ENCODE measurements at regions not wholly inside any gene's neighbourhood (a gene's known extent, or its start where the extent isn't known, plus 50 kb on each side); places are given as distances from the start of the nearest gene placed in this dataset.
A peak's percentile ranks its signal among the peaks of the same experiment; 100 is the strongest.

- intact Hi-C loops (cut with micrococcal nuclease) = no loop called here
- Histone ChIP-seq H3K27ac (replicated peaks) (no peak overlapping the region), H3K9me3 (replicated peaks) (peaks cover 26% of the 10 kb centered on the region), H3K27me3 (ENCODE audit: low read depth) (no peaks in the 10 kb centered on the region), H3K4me1 (no peaks in the 10 kb centered on the region), H3K36me3 (no peaks in the 10 kb centered on the region), H3K4me3 (no peak overlapping the region)
- TF ChIP-seq CTCF (IDR thresholded peaks at IDR 0.05; ENCODE audit: borderline replicate concordance) = no peak
- DNase-seq = no peak
Observed at GRCh38 chr5:16013334-16014065, 166.1 kb downstream of the MARCHF11 start.

DNA sequence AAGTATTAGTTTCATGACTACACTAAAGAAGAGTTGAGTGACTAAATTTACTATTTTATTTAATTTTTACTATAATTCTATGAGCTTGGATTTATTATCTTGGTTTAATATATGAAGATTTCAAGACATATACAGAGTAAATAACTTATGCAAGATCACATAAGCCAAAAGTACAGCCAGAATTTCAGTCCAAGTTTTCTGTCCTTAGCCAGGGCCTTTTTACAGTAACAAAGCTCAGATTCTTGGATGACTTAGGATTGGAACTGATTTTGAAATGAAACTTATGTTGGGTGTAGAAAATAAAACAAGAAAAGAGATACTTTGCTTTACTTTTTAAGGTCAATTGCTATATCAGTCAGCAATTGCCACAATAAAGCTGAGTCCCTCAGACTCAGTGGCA is 170.3 kb downstream of the MARCHF11 start:
- H3K27me3 ChIP-seq (ENCODE audit: low read depth) = no peaks in the 10 kb centered on the region
- TF ChIP-seq CTCF (IDR thresholded peaks at IDR 0.05; ENCODE audit: borderline replicate concordance) = no peak
- peaks cover 18% of the 10 kb centered on the region for H3K9me3 ChIP-seq (replicated peaks)
- no peak overlapping the region for H3K4me3 ChIP-seq
- peaks cover 11% of the 10 kb centered on the region for H3K4me1 ChIP-seq
- no peaks in the 10 kb centered on the region for H3K36me3 ChIP-seq
- peak overlapping the region; percentile 83 for H3K27ac ChIP-seq (replicated peaks)
- intact Hi-C loops (cut with micrococcal nuclease) = no loop called here
- DNase-seq = no peak

GRCh38 chr5:16007750-16008415 is 171.7 kb downstream of the MARCHF11 start:
- no peak for TF ChIP-seq CTCF (IDR thresholded peaks at IDR 0.05; ENCODE audit: borderline replicate concordance)
- peak overlapping the region; percentile 83 for H3K27ac ChIP-seq (replicated peaks)
- H3K4me3 ChIP-seq = no peak overlapping the region
- no peak for DNase-seq
- H3K9me3 ChIP-seq (replicated peaks) = peaks cover 25% of the 10 kb centered on the region
- H3K4me1 ChIP-seq = peaks cover 11% of the 10 kb centered on the region
- intact Hi-C loops (cut with micrococcal nuclease) = no loop called here
- no peaks in the 10 kb centered on the region for H3K27me3 ChIP-seq (ENCODE audit: low read depth)
- no peaks in the 10 kb centered on the region for H3K36me3 ChIP-seq

GRCh38 chr5:16005225-16005624 is 174.4 kb downstream of the MARCHF11 start:
- Histone ChIP-seq H3K27me3 (ENCODE audit: low read depth) (no peaks in the 10 kb centered on the region), H3K4me1 (peaks cover 11% of the 10 kb centered on the region), H3K36me3 (no peaks in the 10 kb centered on the region), H3K9me3 (replicated peaks) (peaks cover 34% of the 10 kb centered on the region), H3K27ac (replicated peaks) (no peak overlapping the region), H3K4me3 (no peak overlapping the region)
- intact Hi-C loops (cut with micrococcal nuclease) = no loop called here
- no peak for DNase-seq
- TF ChIP-seq CTCF (IDR thresholded peaks at IDR 0.05; ENCODE audit: borderline replicate concordance) = no peak

- Histone ChIP-seq H3K4me1 (no peaks in the 10 kb centered on the region), H3K27me3 (ENCODE audit: low read depth) (no peaks in the 10 kb centered on the region), H3K36me3 (no peaks in the 10 kb centered on the region), H3K27ac (replicated peaks) (no peak overlapping the region), H3K4me3 (no peak overlapping the region), H3K9me3 (replicated peaks) (peaks cover 19% of the 10 kb centered on the region)
- no peak for DNase-seq
- intact Hi-C loops (cut with micrococcal nuclease) = no loop called here
- TF ChIP-seq CTCF (IDR thresholded peaks at IDR 0.05; ENCODE audit: borderline replicate concordance) = no peak
Observed at GRCh38 chr5:16000056-16000455, 179.5 kb downstream of the MARCHF11 start.
